Kidney epithelial cell (primary cell): ENCODE measurements at regions not wholly inside any gene's neighbourhood (a gene's known extent, or its start where the extent isn't known, plus 50 kb on each side); places are given as distances from the start of the nearest gene placed in this dataset.

ENCODE experiments used
- DNase-seq: peaks from one replicate; pipeline ENCODE4 v3.0.0-alpha.2; 2010; ENCODE audit warnings: low read depth
- H3K27me3 ChIP-seq: 2 replicates; pipeline ENCODE4 v1.6.0; 2011; ENCODE audit warnings: low read length; ENCODE audit not compliant: control insufficient read depth, insufficient read depth
- H3K36me3 ChIP-seq: 2 replicates; pipeline ENCODE4 v1.5.1; 2011; ENCODE audit warnings: low read length; ENCODE audit not compliant: control insufficient read depth, insufficient read depth
- H3K4me3 ChIP-seq: 2 replicates; pipeline ENCODE4 v1.5.1; 2011; ENCODE audit warnings: low read depth, mild to moderate bottlenecking, control low read depth, low read length
- TF ChIP-seq, protein P1 (sequence below): IDR thresholded peaks from 2 replicates; pipeline ENCODE4 v1.5.1; 2011; ENCODE audit warnings: mild to moderate bottlenecking, moderate library complexity, low read length, control low read depth, inconsistent platforms; ENCODE audit not compliant: insufficient read depth, poor library complexity, severe bottlenecking

DNA sequence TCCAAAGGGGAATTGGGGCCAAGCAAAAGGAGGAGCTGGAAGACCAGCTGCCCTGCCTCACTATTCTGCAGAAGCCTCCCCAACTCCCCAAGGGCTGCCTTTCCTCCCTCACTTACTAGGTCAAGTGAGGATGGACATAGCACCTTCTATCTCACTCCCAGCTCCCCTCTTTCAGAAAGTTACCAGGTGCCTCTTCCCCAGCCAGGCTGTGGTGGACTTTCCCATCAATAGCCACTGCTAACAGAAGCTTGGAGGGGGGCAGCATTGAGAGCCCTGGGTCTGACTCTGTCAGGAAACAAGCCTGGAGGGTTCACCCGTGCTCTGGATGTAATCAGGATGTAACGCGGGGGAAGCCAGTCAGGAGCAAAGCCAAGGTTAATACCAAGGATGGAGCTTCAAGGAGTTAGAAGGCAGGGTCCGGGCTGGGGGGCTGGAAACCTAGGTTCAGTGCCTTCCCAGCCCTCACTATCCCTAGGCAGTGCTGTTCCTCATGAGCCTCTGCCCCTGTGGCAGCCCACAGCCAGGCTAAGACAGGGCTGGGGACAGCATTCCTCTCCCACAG is 127.8 kb upstream of the NGF start:
- Histone ChIP-seq H3K4me3 (no peak overlapping the region), H3K27me3 (no peaks in the 10 kb centered on the region), H3K36me3 (no peaks in the 10 kb centered on the region)
- DNase-seq = no peak
- TF ChIP-seq, protein P1, sequence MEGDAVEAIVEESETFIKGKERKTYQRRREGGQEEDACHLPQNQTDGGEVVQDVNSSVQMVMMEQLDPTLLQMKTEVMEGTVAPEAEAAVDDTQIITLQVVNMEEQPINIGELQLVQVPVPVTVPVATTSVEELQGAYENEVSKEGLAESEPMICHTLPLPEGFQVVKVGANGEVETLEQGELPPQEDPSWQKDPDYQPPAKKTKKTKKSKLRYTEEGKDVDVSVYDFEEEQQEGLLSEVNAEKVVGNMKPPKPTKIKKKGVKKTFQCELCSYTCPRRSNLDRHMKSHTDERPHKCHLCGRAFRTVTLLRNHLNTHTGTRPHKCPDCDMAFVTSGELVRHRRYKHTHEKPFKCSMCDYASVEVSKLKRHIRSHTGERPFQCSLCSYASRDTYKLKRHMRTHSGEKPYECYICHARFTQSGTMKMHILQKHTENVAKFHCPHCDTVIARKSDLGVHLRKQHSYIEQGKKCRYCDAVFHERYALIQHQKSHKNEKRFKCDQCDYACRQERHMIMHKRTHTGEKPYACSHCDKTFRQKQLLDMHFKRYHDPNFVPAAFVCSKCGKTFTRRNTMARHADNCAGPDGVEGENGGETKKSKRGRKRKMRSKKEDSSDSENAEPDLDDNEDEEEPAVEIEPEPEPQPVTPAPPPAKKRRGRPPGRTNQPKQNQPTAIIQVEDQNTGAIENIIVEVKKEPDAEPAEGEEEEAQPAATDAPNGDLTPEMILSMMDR = no peak

DNA sequence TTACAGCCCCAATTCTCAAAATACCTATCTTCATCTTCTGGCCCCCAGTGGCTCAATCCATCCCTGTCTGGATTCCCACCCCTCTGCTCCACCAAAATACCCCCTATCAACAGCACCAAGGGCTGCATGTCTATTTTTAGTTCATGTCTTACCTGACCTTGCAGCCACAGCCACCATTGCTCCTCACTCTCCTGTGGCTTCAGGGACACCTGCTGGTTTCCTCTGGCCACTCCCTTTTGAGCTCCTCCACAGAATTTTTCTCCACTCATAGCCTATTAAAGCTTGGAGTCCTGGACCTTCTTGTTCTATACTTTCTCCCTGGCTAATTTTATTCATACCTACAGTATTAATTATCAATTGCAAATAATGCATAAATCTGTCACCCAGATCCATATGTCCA is 125.3 kb upstream of the NGF start:
- H3K4me3 ChIP-seq = no peak overlapping the region
- no peaks in the 10 kb centered on the region for H3K36me3 ChIP-seq
- no peak for DNase-seq
- TF ChIP-seq, protein P1 = peak; percentile 21
- H3K27me3 ChIP-seq = no peaks in the 10 kb centered on the region

DNA sequence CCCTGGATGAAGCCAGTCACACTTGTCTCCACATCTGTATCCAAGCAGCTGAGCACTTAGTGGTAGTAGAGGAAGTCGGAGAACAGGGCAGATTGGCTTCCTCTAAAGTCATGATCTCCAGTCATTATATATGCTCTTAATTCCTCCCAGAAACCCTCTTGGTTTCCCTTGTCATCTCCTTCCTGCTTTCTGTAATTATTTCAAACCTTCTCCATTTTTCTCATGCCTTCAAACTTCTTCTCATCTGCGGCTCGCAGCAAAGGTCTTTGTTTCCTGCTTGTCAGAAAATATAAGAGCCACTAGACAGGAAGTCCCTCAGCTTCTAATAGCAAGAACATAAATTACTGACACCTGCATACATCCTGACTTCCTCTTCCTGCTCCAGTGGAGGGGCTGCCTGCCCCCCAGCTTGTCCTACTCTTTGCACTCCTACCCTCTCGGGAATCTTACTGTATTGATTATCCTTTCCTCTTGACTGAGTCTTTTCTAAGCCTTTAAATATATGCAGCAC is 124.6 kb upstream of the NGF start:
- Histone ChIP-seq H3K27me3 (no peaks in the 10 kb centered on the region), H3K36me3 (no peaks in the 10 kb centered on the region), H3K4me3 (no peak overlapping the region)
- no peak for DNase-seq
- TF ChIP-seq, protein P1 = no peak

DNA sequence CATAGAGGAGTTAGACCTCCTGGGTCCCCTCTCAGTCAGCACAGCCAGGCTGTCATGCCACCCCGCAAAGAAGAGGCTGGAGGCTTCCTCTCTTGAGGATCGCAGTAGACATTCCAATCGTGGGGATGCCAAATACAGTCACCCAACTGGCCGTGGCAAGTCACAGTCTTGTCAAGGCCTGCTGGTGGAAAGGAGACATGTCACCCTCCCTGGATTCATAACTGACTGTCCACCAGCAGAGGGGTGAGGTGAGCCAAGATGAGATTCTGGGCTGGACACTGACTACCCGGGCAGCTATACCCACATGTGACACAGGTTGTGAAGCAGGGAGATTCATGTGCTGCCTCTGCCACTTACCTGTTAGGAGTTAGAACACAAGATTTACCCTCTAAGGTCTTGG is 123.5 kb upstream of the NGF start:
- Histone ChIP-seq H3K27me3 (no peaks in the 10 kb centered on the region), H3K36me3 (no peaks in the 10 kb centered on the region), H3K4me3 (no peak overlapping the region)
- DNase-seq = no peak
- TF ChIP-seq, protein P1 = no peak

DNA sequence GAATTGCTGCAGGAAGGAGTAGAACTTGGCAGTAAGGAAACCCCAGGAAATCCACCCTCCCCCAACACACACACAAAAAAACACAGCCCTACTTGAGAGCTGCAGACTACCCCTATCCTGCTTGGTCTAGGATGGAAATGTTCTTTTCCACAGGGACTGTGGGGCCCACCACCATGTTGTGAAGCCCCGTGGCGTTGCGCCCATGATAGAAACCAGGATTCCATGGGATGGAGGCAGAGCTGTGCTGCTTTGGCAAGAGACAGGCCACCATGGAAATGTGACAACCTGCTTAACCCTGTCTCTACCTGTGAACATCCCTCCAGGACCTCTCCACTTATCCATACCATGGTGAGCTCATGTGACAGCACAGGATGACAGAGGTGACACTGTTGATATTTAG is 121.1 kb upstream of the NGF start:
- no peak overlapping the region for H3K4me3 ChIP-seq
- DNase-seq = no peak

More for the DNA sequence above, 121.1 kb upstream of the NGF start:
- TF ChIP-seq, protein P1 = no peak
- Histone ChIP-seq H3K36me3 (no peaks in the 10 kb centered on the region), H3K27me3 (no peaks in the 10 kb centered on the region)
